ENCODE measurements at regions not wholly inside any gene's neighbourhood (a gene's known extent, or its start where the extent isn't known, plus 50 kb on each side); places are given as distances from the start of the nearest gene placed in this dataset.

- Histone ChIP-seq H3K9ac (ENCODE audit: low read depth, low read length) (no peak overlapping the region), H3K4me1 (ENCODE audit: control insufficient read depth, insufficient read depth, low read length) (no peaks in the 10 kb centered on the region), H3K9me3 (ENCODE audit: control insufficient read depth, insufficient read depth, low read length) (no peaks in the 10 kb centered on the region), H3K36me3 (ENCODE audit: control insufficient read depth, insufficient read depth, low read length) (no peaks in the 10 kb centered on the region), H3K27me3 (ENCODE audit: control insufficient read depth, insufficient read depth, low read length) (peaks cover 3% of the 10 kb centered on the region), H3K4me3 (ENCODE audit: low read depth, low read length) (no peak overlapping the region)
Measured at GRCh38 chr12:89015419-89015818, 336.9 kb downstream of the DUSP6 start.

- H3K9me3 ChIP-seq (ENCODE audit: control insufficient read depth, insufficient read depth, low read length): no peaks in the 10 kb centered on the region
- no peaks in the 10 kb centered on the region for H3K36me3 ChIP-seq (ENCODE audit: control insufficient read depth, insufficient read depth, low read length)
- H3K4me3 ChIP-seq (ENCODE audit: low read depth, low read length): no peak overlapping the region
- peaks cover 3% of the 10 kb centered on the region for H3K4me1 ChIP-seq (ENCODE audit: control insufficient read depth, insufficient read depth, low read length)
- no peak overlapping the region for H3K9ac ChIP-seq (ENCODE audit: low read depth, low read length)
- H3K27me3 ChIP-seq (ENCODE audit: control insufficient read depth, insufficient read depth, low read length): no peaks in the 10 kb centered on the region
Measured at GRCh38 chr12:88998421-88998820, 353.9 kb downstream of the DUSP6 start.

- Histone ChIP-seq H3K27me3 (ENCODE audit: control insufficient read depth, insufficient read depth, low read length) (no peaks in the 10 kb centered on the region), H3K36me3 (ENCODE audit: control insufficient read depth, insufficient read depth, low read length) (no peaks in the 10 kb centered on the region), H3K9me3 (ENCODE audit: control insufficient read depth, insufficient read depth, low read length) (no peaks in the 10 kb centered on the region), H3K9ac (ENCODE audit: low read depth, low read length) (no peak overlapping the region), H3K4me1 (ENCODE audit: control insufficient read depth, insufficient read depth, low read length) (peaks cover 3% of the 10 kb centered on the region), H3K4me3 (ENCODE audit: low read depth, low read length) (no peak overlapping the region)
Measured at GRCh38 chr12:88996200-88996788, 356.0 kb downstream of the DUSP6 start.

GRCh38 chr12:88994971-88995370 is 357.3 kb downstream of the DUSP6 start:
- H3K4me3 ChIP-seq (ENCODE audit: low read depth, low read length): no peak overlapping the region
- H3K27me3 ChIP-seq (ENCODE audit: control insufficient read depth, insufficient read depth, low read length): no peaks in the 10 kb centered on the region
- no peaks in the 10 kb centered on the region for H3K9me3 ChIP-seq (ENCODE audit: control insufficient read depth, insufficient read depth, low read length)
- no peak overlapping the region for H3K9ac ChIP-seq (ENCODE audit: low read depth, low read length)
- peaks cover 3% of the 10 kb centered on the region for H3K4me1 ChIP-seq (ENCODE audit: control insufficient read depth, insufficient read depth, low read length)
- no peaks in the 10 kb centered on the region for H3K36me3 ChIP-seq (ENCODE audit: control insufficient read depth, insufficient read depth, low read length)

- no peak overlapping the region for H3K4me3 ChIP-seq (ENCODE audit: low read depth, low read length)
- H3K9me3 ChIP-seq (ENCODE audit: control insufficient read depth, insufficient read depth, low read length): no peaks in the 10 kb centered on the region
- H3K36me3 ChIP-seq (ENCODE audit: control insufficient read depth, insufficient read depth, low read length): no peaks in the 10 kb centered on the region
- H3K9ac ChIP-seq (ENCODE audit: low read depth, low read length): no peak overlapping the region
- H3K27me3 ChIP-seq (ENCODE audit: control insufficient read depth, insufficient read depth, low read length): no peaks in the 10 kb centered on the region
- H3K4me1 ChIP-seq (ENCODE audit: control insufficient read depth, insufficient read depth, low read length): peaks cover 3% of the 10 kb centered on the region
Measured at GRCh38 chr12:88994537-88994936, 357.8 kb downstream of the DUSP6 start.

- Histone ChIP-seq H3K4me3 (ENCODE audit: low read depth, low read length) (no peak overlapping the region), H3K9ac (ENCODE audit: low read depth, low read length) (no peak overlapping the region), H3K27me3 (ENCODE audit: control insufficient read depth, insufficient read depth, low read length) (no peaks in the 10 kb centered on the region), H3K9me3 (ENCODE audit: control insufficient read depth, insufficient read depth, low read length) (no peaks in the 10 kb centered on the region), H3K4me1 (ENCODE audit: control insufficient read depth, insufficient read depth, low read length) (peaks cover 3% of the 10 kb centered on the region), H3K36me3 (ENCODE audit: control insufficient read depth, insufficient read depth, low read length) (no peaks in the 10 kb centered on the region)
Measured at GRCh38 chr12:88993651-88994050, 358.6 kb downstream of the DUSP6 start.

GRCh38 chr12:88986056-88986455 is 366.2 kb downstream of the DUSP6 start:
- no peak overlapping the region for H3K4me3 ChIP-seq (ENCODE audit: low read depth, low read length)
- H3K9ac ChIP-seq (ENCODE audit: low read depth, low read length): no peak overlapping the region
- no peaks in the 10 kb centered on the region for H3K9me3 ChIP-seq (ENCODE audit: control insufficient read depth, insufficient read depth, low read length)
- no peaks in the 10 kb centered on the region for H3K4me1 ChIP-seq (ENCODE audit: control insufficient read depth, insufficient read depth, low read length)
- H3K36me3 ChIP-seq (ENCODE audit: control insufficient read depth, insufficient read depth, low read length): no peaks in the 10 kb centered on the region
- no peaks in the 10 kb centered on the region for H3K27me3 ChIP-seq (ENCODE audit: control insufficient read depth, insufficient read depth, low read length)

GRCh38 chr12:88985631-88986030 is 366.7 kb downstream of the DUSP6 start:
- Histone ChIP-seq H3K4me3 (ENCODE audit: low read depth, low read length) (no peak overlapping the region), H3K36me3 (ENCODE audit: control insufficient read depth, insufficient read depth, low read length) (no peaks in the 10 kb centered on the region), H3K4me1 (ENCODE audit: control insufficient read depth, insufficient read depth, low read length) (no peaks in the 10 kb centered on the region), H3K27me3 (ENCODE audit: control insufficient read depth, insufficient read depth, low read length) (no peaks in the 10 kb centered on the region), H3K9me3 (ENCODE audit: control insufficient read depth, insufficient read depth, low read length) (no peaks in the 10 kb centered on the region), H3K9ac (ENCODE audit: low read depth, low read length) (no peak overlapping the region)

GRCh38 chr12:88985011-88985410 is 367.3 kb downstream of the DUSP6 start:
- Histone ChIP-seq H3K36me3 (ENCODE audit: control insufficient read depth, insufficient read depth, low read length) (no peaks in the 10 kb centered on the region), H3K4me3 (ENCODE audit: low read depth, low read length) (no peak overlapping the region)

GRCh38 chr12:88982694-88983093 is 369.6 kb downstream of the DUSP6 start:
- no peaks in the 10 kb centered on the region for H3K36me3 ChIP-seq (ENCODE audit: control insufficient read depth, insufficient read depth, low read length)
- no peaks in the 10 kb centered on the region for H3K9me3 ChIP-seq (ENCODE audit: control insufficient read depth, insufficient read depth, low read length)
- H3K4me3 ChIP-seq (ENCODE audit: low read depth, low read length): no peak overlapping the region
- H3K27me3 ChIP-seq (ENCODE audit: control insufficient read depth, insufficient read depth, low read length): no peaks in the 10 kb centered on the region
- no peak overlapping the region for H3K9ac ChIP-seq (ENCODE audit: low read depth, low read length)
- H3K4me1 ChIP-seq (ENCODE audit: control insufficient read depth, insufficient read depth, low read length): no peaks in the 10 kb centered on the region

More at GRCh38 chr12:88985011-88985410, 367.3 kb downstream of the DUSP6 start:
- H3K9me3 ChIP-seq (ENCODE audit: control insufficient read depth, insufficient read depth, low read length): no peaks in the 10 kb centered on the region
- no peaks in the 10 kb centered on the region for H3K4me1 ChIP-seq (ENCODE audit: control insufficient read depth, insufficient read depth, low read length)
- H3K9ac ChIP-seq (ENCODE audit: low read depth, low read length): no peak overlapping the region
- H3K27me3 ChIP-seq (ENCODE audit: control insufficient read depth, insufficient read depth, low read length): no peaks in the 10 kb centered on the region

GRCh38 chr12:88977115-88977514 is 375.2 kb downstream of the DUSP6 start:
- Histone ChIP-seq H3K4me3 (ENCODE audit: low read depth, low read length) (no peak overlapping the region), H3K4me1 (ENCODE audit: control insufficient read depth, insufficient read depth, low read length) (no peaks in the 10 kb centered on the region), H3K9ac (ENCODE audit: low read depth, low read length) (no peak overlapping the region), H3K27me3 (ENCODE audit: control insufficient read depth, insufficient read depth, low read length) (no peaks in the 10 kb centered on the region), H3K9me3 (ENCODE audit: control insufficient read depth, insufficient read depth, low read length) (no peaks in the 10 kb centered on the region), H3K36me3 (ENCODE audit: control insufficient read depth, insufficient read depth, low read length) (no peaks in the 10 kb centered on the region)

GRCh38 chr12:88973998-88974397 is 378.3 kb downstream of the DUSP6 start:
- no peaks in the 10 kb centered on the region for H3K9me3 ChIP-seq (ENCODE audit: control insufficient read depth, insufficient read depth, low read length)
- H3K9ac ChIP-seq (ENCODE audit: low read depth, low read length): no peak overlapping the region
- no peaks in the 10 kb centered on the region for H3K27me3 ChIP-seq (ENCODE audit: control insufficient read depth, insufficient read depth, low read length)
- H3K36me3 ChIP-seq (ENCODE audit: control insufficient read depth, insufficient read depth, low read length): no peaks in the 10 kb centered on the region
- no peaks in the 10 kb centered on the region for H3K4me1 ChIP-seq (ENCODE audit: control insufficient read depth, insufficient read depth, low read length)
- H3K4me3 ChIP-seq (ENCODE audit: low read depth, low read length): no peak overlapping the region
